GM20431 (cell line): ENCODE measurements at regions not wholly inside any gene's neighbourhood (a gene's known extent, or its start where the extent isn't known, plus 50 kb on each side); places are given as distances from the start of the nearest gene placed in this dataset.

ENCODE experiments used
- in situ Hi-C: fragments of 300-500 bp; cut with MseI, MboI; formaldehyde crosslinking; loops from one replicate; pipeline ENCODE4 v1.15.0; 2020; ENCODE audit warnings: low sequenced_read_pairs; ENCODE audit not compliant: unreplicated experiment

DNA sequence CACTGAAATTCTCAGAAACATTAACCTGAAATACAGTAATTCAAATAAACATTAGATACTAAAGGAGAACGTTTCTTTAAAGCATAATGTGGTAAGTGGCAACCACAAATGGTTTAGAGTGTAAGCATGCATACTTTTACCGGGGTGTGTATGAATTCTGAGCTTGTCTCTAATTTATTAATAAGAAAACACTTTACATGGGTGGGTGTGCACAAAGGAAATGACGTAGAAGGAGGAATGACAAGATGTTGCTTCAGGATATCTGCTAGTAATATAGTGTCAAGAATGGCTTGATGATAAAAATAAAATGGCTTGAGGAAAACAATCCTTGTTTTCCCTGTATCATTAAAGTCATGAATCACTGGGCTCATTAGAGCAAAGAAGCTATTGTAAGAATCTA lies 92.5 kb downstream of the ARL4A start:
- in situ Hi-C loops, result no loop called here

GRCh38 chr7:12783421-12784095 lies 96.1 kb downstream of the ARL4A start:
- in situ Hi-C loops, result no loop called here

DNA sequence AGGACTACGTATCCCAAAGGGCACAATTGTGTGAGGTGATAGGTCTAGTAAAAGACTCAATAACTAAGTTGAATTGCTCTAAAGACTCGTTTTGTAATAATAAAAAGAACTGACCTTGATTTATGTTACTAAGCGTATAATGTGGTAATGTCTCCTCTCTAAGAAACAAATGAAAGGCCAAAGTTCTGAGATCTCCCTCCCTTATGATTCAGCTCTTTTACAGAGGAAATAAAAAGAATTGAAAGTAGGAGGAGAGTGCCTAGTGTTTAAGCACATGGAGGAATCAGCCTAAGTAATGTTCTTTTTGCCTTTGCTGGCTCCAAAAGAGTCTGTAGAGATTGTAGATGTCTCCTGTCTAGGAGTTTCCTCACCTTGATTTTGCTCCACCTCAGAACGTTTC lies 98.0 kb downstream of the ARL4A start:
- in situ Hi-C loops, result no loop called here

DNA sequence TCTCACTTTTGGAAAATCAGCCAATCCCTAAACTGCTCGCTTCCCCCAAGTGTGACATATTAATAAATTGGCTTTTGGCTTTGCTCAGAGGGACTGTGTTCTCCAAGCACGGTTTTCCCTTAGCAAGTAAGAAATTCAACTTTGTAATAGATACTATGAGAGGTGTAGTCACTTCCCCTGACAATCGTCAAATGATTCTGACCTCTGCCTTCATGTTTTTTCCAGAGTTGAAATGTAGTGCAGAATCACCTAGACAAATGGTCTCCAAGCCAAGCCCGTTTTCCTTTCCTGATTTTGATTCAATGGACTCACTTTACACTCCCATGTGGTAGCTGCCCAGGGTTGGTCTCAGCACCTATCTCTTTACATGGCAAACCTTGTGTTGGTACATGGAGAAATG lies 99.1 kb downstream of the ARL4A start:
- in situ Hi-C loops, result no loop called here

- in situ Hi-C loops, result no loop called here
Measured at GRCh38 chr7:12788171-12788570, 100.7 kb downstream of the ARL4A start.

GRCh38 chr7:12788591-12788990 lies 101.2 kb downstream of the ARL4A start:
- in situ Hi-C loops, result no loop called here

DNA sequence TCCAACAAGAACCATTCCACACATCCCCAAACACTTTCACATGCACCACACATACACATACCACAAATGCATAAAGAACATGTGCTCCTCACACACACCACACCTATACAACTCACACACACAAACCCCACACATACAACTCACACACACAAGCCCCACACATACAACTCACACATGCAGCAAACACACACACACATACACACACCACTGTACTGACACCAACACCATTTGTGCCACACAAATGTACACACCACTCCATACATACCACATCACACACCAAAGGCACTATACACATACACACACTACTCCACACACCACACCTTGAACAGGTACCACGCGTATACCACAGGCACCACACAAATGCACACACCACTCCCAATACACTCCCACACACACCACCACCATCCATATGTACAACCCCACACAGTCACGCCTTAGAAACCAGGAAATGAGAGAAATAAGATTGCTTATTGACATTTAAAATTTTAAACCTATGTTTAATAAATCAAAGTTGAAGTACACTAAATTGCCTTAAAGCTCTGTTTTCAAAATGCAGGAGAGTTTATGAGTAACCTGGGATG lies 107.4 kb downstream of the ARL4A start:
- in situ Hi-C loops, result no loop called here

GRCh38 chr7:12796397-12797127 lies 109.1 kb downstream of the ARL4A start:
- in situ Hi-C loops, result no loop called here

GRCh38 chr7:12800486-12800885 lies 113.1 kb downstream of the ARL4A start:
- in situ Hi-C loops, result no loop called here

GRCh38 chr7:12801107-12801506 lies 113.7 kb downstream of the ARL4A start:
- in situ Hi-C loops, result no loop called here

GRCh38 chr7:12802070-12802469 lies 114.6 kb downstream of the ARL4A start:
- in situ Hi-C loops, result no loop called here

- in situ Hi-C loops, result no loop called here
Measured at GRCh38 chr7:12803542-12803941, 116.1 kb downstream of the ARL4A start.

DNA sequence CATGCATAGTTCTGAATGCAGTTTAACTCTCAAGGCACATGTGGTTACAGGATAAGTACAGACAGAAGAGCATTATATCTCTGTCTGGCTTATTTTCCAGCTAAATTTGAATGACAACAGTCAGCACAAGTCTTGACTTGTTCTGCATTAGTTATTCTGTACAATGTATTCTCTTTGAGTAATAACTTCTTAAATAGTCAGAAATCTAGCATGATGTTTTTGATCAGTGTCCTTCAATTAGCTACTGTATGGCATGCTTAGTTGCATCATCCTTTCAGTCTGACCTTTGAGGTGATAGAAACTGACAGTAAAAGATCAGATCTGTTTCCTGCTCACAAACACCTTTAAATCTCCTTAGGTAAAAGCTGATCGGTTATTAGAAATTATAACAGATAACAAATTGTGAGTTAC lies 118.1 kb downstream of the ARL4A start:
- in situ Hi-C loops, result no loop called here

GRCh38 chr7:12805957-12806356 lies 118.5 kb downstream of the ARL4A start:
- in situ Hi-C loops, result no loop called here

DNA sequence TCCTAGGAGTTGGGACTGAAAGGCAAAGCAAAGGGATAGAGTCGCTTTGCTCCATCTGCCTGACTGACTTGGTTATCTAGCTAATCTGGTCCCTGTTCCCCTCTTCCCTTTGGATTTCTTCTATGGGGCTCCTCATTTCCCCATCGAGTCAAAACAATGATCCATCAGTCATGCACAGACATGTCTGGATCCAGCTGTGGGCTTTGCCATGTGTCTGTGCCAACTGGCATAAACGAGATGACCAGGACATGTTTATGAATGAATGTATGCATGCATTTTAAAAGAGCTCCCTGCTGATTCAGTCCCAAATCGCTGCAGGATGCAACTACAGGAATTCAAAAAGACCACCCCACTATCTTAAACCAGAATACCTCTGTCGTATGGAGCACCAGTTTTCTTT lies 122.0 kb downstream of the ARL4A start:
- in situ Hi-C loops, result no loop called here

- in situ Hi-C loops, result no loop called here
Measured at GRCh38 chr7:12812111-12812510, 124.7 kb downstream of the ARL4A start.

DNA sequence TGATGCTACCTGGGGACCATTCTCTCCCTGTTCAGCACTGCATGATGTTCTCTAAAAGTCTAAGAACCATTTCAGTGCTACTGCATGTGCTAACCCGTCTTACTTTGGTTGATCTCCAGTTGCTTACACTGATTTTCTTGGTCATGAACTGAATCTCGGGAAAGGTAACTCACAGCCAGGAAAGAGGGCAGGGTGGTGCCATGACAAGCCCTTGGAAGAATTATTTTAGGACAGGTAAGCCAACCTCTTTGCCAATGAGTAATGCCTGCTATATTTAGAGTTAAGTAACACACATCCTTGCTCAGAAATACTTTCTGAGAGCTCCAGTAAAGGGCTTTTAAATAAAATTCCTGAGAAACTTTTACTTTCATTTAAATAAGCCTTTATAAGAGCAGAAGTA lies 126.7 kb downstream of the ARL4A start:
- in situ Hi-C loops, result no loop called here

- in situ Hi-C loops, result no loop called here
Measured at GRCh38 chr7:12814828-12815227, 127.4 kb downstream of the ARL4A start.

DNA sequence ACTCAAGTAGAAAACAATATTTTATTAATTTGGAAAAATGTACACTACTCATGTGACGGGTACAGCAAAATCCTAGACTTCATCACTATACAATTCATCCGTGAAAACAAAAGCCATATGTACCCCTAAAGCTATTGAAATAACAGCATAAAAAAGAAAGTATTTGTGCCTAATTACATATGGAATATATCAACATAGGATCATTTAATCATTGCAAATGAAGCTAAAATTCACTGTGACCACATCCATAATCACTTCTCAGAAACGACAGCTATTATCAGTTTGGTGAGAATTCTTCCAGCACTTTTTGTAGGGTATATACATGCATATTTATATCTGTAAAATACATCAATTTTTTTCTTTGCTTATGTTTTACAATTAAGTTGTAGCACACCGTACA lies 128.0 kb downstream of the ARL4A start:
- in situ Hi-C loops, result no loop called here

GRCh38 chr7:12815871-12816270 lies 128.4 kb downstream of the ARL4A start:
- in situ Hi-C loops, result no loop called here

DNA sequence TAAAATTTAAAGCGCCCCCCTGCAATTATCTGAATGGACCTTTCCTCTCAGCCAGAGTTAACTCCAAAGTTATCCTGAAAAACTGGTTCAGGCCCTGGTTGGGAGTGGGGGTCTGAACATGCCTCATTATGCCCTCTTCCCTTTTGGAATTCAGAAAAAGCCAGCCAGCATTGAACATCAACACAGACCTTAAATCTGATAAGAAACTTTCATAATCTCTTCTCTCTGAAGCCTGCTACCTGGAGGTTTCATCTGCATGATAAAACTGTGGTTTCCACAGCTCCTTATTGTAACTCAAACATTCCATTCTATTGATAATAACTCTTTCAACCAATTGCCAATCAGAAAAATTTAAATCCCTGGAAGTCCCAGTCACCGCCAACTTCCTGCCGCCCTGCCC lies 133.3 kb downstream of the ARL4A start:
- in situ Hi-C loops, result no loop called here

DNA sequence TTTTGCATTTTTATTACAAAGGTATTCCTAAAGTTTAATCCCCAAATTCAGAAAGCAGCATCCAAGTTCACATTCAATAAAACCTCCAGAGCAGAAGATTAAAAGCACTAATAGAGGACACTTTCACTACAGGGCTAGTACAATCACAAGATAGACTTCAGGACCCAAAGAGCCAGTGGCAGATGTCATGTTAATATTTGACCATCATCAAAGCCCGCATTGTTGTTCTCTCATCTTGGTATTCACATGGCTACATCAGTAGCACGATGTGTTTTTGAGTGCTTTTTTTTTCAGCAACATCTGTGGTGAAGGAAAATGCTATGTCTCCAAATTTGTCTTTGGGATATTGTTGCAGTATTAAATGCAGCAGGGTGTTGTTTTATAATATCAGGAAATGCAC lies 134.3 kb downstream of the ARL4A start:
- in situ Hi-C loops, result no loop called here
